Colon (tissue), 2 donors: ENCODE measurements at regions not wholly inside any gene's neighbourhood (a gene's known extent, or its start where the extent isn't known, plus 50 kb on each side); places are given as distances from the start of the nearest gene placed in this dataset.
"Not testable (repeated sequence)": the region's sequence is repeated elsewhere in the genome, so short reads cannot be mapped to it uniquely, and the experiment has no call there.

ENCODE experiments used
- FAIRE-seq: peaks from 2 replicates; lab custom pipeline; 2012; peaks lifted over from hg19 to GRCh38; lab: Jason Lieb, UNC
- donor health status: control.
- donor health status: control.

DNA sequence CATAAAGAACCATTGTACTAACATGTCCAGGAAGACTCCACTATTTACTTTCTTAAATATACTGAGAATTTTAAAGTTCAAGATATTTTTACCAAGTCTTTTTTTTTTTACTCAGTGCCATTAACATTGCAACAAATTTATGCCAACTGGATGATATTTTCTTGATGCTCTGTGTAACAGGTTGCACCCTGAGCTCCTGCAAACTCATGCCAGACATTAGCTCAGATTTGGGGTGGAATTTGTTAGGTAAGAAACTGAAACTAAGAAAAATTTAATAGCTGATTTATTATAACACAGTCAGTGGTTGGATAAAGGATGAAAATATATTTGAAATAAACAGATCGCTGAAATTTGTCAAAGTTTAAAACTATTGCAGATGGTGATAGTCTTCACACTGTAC, 228.6 kb upstream of the SPHKAP start:
- FAIRE-seq: no peak

GRCh38 chr2:228409493-228409892, 228.0 kb upstream of the SPHKAP start:
- no peak for FAIRE-seq

DNA sequence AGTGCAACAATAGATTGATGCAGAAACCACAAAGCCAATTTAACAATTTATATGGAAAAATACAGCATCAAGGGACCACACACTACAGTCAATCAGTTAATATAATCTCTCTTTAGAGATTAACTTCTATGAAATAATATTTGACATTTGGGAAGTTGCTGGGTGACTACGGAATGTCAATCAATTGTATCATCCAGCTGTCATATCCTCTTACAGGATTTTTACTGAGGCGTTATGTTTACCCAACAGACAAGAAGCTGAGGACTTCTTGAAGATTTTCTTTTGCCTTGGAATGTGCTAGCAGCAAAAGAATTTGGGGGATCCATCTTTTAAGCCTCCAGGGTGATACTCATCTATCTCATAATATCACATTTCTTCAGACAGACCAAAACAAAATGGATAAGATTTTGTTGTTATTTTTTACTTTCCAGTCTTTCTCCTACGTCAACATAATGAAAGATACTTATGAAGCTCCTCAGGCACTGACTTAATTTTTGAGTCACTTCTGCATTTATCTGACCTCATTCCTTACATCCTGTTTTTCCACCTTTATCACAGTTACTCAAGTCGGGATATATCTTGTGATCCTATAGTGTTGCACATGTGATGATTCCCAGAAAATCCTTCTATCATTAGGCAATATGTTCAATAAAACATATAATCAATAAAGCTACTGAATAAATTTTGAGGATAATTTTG, 227.2 kb upstream of the SPHKAP start:
- no peak for FAIRE-seq

GRCh38 chr2:228407821-228408220, 226.3 kb upstream of the SPHKAP start:
- FAIRE-seq: no peak

- FAIRE-seq: no peak
These were observed 219.8 kb upstream of the SPHKAP start for GRCh38 chr2:228401065-228401912.

DNA sequence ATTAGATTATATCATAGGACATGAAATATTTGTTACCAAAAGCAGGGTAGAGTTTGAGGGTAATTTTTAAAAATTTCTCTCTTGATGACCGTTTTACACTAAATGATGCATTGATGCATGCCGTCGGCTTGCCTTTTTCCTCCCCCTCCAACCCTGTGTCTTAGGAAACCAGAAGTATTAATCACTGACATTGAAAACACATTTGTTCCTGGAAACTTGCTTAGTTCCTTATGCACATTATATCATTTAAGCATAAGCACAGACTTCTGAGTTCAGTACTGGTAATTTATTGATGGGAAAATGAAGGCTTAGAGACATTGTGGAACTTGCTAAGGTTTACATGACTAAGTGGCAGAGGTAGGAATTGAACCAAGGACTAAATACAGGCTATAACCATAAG, 206.3 kb upstream of the SPHKAP start:
- no peak for FAIRE-seq

DNA sequence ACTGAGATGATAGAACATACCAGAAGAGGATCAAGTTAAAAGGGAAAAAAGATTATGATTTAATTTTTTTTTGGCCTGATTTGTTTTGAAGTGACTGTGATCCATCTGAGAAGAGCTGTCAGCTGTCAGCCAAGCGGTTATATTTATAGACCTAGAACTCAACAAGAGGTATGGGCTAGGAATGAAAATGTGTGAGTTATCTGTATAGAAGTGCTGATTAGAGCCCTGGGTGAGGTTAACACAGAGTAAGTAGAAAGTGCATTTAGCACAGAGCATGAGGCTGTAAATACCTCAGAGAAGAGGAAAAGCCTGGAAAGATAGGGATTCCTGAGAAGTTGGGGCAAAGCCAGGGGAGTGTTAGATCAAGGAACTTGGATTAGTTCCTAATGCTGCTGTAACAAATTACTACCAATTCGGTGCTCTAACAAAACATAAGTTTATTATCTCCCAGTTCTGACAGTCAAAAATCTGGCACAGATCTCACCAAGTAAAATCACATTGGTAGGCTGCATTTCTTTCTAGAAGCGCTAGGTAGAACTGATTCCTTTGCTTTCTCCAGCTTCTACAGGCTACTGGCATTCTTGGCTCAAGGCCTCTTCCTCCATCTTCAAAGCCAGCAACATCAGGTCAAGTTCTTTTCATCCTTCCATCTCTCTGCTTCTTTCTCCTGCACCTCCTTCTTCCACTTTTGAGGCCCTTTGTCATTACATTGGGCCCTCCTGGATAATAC, 197.4 kb upstream of the SPHKAP start:
- FAIRE-seq: no peak

DNA sequence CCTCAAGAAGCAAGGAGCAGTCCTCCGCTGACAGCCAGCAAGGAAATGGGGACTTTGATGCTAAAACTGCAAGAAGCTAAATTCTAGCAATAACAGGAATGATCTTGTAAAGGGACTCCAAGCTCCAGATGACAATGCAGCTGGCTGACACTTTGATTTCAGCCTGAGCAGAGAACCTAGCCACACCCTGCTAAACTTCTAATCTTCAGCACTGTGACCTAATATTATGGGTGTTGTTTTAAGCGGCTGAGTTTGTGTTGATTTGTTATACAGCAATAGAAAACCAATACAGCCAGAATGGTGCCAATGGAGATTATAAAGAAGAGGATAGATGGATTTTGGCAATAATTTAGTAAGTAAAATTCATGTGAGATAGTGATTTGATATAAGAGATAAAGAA, 196.7 kb upstream of the SPHKAP start:
- no peak for FAIRE-seq

DNA sequence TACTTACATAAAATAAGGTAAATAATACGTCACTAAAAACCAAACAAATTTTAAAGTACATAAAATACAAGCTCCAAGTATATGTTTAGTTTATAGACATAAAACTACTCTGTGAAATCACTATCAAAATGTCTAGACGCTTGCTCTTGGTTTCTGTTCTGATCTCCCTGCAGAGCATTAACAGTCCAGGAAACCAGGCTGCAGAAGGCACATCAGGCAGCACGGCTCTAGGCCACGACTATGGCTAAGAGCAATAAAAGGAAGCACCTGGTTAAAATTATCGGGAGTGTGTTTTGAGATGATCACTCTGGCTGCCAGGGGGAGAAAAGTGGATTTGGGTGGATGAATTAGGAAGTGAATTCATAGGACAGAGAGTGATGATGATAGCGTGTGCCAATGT, 196.0 kb upstream of the SPHKAP start:
- no peak for FAIRE-seq

DNA sequence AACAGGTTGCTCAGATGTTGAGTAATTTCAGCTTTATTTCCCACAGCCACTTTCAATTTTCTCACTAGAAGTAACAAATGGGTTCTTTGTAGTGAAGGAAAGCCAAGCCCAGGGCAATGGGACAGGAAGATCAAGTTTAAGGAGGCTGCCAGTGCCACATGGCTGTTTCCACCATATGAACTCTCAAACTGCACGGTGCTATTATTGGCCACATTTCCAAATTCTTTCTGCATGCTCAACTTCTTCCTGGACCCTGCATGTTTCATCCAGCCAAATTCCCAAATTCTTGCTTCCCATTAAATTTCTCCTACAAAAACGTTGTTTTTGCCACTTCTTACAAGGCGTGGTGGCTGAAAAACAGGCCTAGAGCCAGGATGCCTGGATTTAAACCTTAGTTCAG, 193.3 kb upstream of the SPHKAP start:
- FAIRE-seq: no peak

DNA sequence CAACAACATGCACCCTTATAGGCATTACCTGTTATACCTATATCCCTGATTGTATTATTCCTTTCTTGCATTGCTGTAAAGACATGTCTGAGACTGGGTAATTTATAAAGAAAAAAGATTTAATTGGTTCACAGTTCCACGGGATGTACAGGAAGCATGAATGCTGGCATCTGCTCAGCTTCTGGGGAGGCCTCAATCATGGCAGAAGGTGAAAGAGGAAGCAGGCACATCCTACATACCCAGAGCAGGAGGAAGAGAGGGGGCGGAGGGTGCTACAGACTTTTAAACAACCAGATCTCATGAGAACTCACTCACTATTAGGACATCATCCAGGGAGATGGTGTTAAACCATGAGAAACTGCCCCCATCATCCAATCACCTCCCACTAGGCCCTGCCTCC, 191.7 kb upstream of the SPHKAP start:
- FAIRE-seq: no peak

- FAIRE-seq: no peak
These were observed 190.7 kb upstream of the SPHKAP start for GRCh38 chr2:228372212-228372611.

GRCh38 chr2:228369400-228370031, 188.0 kb upstream of the SPHKAP start:
- no peak for FAIRE-seq

DNA sequence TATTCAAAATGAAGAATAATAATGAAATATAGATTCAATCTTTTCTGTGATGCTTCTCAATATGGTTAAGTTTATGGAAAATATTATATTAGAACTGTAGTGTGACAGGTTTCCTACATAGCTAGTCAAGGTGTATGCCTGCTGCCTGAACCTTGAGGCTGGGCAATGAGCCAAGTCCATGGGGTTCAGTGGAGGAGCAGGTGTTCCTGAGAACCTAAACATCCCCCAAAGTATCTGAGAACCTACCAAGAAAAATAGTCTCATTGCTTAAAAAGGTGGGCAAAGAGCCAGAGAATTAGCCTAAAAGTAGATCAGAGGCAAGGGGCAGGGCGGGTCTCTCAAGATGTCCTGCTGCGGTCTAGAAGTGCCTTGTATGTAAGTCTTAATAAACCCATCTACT, 185.9 kb upstream of the SPHKAP start:
- FAIRE-seq: no peak

- no peak for FAIRE-seq
These were observed 178.0 kb upstream of the SPHKAP start for GRCh38 chr2:228359473-228359872.

DNA sequence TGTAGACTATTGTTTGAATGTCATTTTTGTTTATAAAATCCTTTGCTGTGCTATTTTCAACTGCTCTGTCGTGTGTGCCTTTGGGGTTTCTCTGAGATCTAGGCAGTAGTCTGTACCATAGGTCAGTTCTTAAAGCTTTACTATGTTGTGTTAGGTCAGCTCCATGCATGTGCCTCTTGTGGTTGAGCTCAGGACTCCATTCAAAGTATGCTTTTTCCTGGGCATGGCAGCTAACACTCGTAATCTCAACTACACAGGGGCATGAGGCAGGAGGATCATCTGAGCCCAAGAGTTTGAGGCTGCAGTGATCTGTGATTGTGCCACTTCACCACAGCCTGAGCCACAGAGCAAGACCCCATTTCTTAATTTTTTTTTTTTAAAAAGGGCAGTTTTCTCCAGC, 174.4 kb upstream of the SPHKAP start:
- no peak for FAIRE-seq

DNA sequence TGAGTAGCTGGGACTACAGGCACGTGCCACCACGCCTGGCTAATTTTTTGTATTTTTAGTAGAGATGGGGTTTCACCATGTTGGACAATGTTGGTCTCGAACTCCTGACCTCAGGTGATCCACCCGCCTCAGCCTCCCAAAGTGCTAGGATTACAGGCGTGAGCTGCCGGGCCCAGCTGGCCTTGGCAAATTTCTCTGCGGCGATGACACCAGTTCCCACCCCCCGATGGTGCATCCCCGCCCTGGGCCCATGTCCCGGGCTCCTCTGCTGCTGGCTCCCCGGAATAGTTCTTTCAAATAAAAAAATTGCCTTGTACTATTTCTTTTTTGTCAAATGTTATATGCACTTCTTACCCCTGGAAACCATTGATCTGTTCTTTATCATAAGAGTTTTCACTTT, 171.5 kb upstream of the SPHKAP start:
- not testable (repeated sequence) for FAIRE-seq

- FAIRE-seq: no peak
These were observed 170.6 kb upstream of the SPHKAP start for GRCh38 chr2:228352048-228352447.

DNA sequence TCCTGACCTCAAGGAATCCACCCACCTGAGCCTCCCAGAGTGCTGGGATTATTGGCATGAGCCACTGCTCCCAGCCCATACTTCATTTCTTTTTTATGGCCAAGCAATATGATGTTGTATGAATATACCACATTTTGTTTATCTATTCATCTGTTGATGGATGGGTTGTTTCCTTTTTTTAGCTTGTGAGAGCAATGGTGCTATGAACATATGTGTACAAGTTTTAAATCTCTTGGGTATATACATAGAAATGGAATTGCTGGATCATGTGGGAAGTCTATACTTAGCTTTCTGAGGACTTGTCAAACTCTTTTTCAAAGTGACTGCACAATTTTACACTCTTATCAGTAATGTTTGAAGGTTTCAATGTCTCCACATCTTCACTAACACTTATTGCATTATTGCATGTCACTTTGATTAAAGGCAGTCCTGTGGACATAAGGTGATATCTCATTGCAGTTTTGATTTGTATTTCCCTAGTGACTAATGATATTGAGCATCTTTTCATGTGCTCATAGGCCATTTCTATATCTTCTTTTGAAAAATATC, 167.1 kb upstream of the SPHKAP start:
- no peak for FAIRE-seq

- FAIRE-seq: no peak
These were observed 163.0 kb upstream of the SPHKAP start for GRCh38 chr2:228344531-228344930.

DNA sequence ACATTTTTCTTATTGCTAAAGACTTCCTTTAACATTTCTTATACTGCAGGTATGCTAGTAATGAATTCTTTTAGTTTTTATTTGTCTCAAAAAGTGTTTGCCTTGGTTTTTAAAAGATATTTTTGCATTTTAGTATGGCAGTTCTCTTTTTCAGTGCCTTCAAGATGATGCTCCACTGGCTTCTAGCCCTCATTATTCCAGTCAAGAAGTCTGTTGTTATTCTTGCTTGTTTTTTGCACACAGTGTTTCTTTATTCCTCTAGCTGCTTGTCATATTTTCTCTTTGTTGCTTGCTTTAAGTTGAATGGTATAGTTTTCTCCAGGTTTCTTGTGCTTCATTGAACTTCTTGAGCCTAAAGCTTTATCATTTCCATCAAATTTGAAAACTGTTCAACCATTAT, 158.0 kb upstream of the SPHKAP start:
- no peak for FAIRE-seq

GRCh38 chr2:228334180-228334579, 152.7 kb upstream of the SPHKAP start:
- FAIRE-seq: no peak
